GM19397 (cell line): ENCODE measurements at regions not wholly inside any gene's neighbourhood (a gene's known extent, or its start where the extent isn't known, plus 50 kb on each side); places are given as distances from the start of the nearest gene placed in this dataset.

ENCODE experiments used
- ATAC-seq: cut with Tn5 transposase; IDR thresholded peaks from one replicate; pipeline ENCODE4 v1.9.1; 2021; ENCODE audit warnings: mild to moderate bottlenecking, moderate library complexity; ENCODE audit not compliant: unreplicated experiment

DNA sequence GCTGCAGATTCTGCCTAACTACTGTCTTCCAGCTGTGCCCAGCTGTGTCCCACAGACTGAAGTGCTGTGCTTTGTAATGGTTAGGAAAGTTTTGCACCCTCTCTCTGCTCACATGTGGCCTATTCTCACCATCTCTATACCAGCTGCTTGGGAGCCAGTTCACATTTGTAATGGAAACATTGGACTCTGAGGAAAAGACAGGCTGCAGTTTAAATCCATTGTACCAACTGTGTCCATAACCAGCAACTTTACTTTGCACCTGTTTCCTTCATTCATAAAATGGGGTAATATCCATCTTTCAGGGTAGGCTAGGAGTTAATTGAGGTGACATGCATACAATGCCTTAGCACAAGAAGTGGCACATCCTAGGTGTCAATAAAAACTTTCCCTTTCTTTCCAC, 344.0 kb downstream of the TNS1 start:
- no peak for ATAC-seq

DNA sequence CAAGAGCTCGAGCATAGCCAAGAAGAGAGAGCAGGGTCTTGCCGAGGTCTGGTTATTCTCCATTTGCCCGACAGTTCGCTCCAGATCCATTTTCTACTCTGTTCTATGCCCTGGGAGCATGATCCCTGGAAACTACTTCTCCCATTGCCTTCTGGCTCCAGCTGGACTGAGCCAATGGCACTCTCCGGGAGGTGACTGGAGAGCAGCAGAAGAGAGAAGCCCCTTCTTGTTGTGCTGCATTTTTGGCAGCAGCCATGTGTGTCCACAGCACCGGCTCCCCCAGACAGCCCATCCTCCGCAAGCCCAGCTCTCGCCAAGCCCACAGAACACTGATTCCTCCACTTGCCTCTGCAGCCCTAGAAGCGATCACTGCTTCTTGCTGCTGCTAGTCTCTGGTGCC, 345.5 kb downstream of the TNS1 start:
- ATAC-seq: no peak

DNA sequence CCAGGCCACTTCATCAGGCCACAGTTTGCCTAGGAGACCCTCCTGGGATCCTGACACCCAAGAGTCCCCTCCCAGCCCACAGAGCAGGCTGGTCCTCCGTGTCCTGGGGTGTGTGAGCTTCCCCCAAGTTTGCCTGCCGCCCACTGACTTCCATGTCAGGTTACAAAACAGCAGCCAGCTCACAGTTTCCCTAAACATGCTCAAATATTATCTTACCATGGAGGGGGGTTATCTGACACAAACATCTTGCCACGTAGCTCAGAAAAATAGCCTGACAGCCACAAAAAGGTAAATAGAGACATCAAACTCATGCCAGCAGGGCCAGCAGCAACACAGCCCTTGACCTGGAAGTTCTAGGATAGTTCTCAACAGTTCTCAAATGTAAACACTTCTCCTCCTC, 346.5 kb downstream of the TNS1 start:
- ATAC-seq: no peak

DNA sequence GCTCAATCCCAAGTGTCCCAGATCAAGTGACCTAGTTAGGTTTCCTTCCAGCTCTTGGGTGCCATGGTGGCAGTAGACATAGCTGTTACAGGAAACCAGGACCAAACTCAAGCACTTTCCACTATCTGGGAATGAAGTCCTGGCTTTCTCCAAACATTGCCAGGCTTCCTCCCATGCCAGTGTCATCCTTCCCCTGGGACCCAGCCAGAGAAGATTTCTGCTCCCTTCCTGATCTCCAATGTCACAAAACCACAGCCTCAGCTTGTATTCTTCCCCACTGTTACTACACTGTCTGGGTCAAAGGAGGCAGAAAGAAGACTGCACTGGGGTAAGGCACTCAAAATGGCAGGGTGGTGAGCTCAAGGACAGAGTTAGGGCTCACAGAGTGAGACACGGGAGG, 347.1 kb downstream of the TNS1 start:
- ATAC-seq: no peak

DNA sequence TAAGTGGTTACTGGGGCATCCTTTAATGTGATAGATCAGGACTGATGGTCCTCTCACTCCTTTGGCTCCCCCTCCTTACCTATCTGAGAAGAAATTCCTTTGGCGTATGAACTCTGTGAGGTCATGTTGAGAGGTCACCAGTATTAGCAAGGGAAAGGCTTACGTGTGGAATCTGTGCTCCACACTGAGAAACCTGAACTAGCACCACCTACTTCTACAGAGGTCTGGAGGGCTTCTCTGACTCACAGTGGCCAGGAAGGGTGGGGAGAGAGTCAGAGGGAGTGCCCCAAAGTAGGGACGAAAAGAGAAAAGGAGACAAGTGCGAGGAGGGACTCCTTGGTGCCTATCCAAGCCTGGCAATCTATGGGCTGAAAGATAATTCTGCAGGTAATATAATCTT, 348.6 kb downstream of the TNS1 start:
- ATAC-seq: no peak

DNA sequence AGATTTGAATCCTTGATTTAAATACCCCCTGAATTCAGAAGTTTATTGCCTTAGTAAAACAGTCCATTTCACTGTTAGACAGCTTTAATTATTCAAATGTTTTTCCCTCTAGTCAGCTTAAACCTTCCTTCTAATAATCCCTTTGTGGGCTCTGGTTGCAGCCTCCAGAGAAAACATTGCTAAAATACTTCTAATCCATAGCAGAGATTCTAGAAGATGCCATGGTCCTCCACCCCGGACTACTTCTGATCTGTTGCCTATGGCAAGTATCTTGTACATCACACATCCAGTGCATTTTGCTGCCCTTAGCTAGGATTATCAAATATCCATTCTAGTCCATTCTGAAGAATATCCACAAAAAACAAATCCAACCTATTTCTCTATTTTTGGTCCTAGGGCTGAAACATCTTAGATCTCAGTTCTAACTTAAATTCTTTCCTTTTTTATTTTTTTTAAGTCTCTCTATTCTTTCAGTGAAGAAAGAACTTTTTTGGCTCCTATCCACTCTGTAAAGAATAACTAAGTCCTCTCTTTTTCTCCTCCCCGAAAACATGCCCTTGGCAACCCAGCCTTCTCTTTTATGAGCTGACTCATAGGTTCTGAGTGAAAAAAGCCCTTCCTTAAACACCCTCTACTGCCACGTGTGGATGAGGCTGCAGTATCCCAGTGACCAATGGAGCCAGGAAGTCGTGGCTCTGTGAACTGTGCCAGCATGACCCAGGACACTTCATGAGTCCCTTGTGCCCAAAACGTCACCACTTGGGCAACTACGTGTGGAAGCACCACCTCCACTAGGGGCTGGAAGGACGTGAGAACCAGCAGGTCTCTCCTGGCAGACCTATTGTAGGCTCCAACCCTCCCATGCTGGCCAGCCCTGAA, 349.8 kb downstream of the TNS1 start:
- ATAC-seq: no peak

DNA sequence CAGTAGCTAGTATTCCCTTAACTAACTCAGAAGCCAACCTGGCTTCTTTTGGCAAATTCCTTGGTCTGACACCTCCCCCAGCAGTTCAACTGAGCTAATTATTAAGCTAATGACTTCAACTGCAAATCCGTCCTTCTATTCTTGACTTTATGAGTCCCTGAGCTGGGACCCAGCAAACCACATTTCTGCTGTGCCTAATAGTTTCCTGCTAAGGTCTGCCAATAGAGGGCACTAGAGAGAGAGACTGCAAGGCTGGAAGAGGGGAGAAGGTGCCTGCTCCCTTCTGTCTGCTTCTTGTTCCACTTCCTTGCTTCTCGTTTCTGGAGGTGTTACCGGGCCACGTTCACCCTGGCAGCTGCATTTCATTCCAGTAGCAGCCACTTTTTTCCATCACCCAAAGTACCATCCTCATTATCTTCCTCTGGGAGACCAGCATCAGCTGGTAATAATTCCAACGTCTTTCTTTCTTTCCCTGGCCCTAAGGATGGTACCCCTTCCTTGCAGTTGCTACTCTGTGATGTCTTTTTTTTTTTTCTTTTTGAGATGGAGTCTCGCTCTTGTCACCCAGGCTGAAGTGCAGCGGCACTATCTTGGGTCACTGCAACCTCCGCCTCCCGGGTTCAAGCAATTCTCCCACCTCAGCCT, 352.0 kb downstream of the TNS1 start:
- ATAC-seq: no peak

DNA sequence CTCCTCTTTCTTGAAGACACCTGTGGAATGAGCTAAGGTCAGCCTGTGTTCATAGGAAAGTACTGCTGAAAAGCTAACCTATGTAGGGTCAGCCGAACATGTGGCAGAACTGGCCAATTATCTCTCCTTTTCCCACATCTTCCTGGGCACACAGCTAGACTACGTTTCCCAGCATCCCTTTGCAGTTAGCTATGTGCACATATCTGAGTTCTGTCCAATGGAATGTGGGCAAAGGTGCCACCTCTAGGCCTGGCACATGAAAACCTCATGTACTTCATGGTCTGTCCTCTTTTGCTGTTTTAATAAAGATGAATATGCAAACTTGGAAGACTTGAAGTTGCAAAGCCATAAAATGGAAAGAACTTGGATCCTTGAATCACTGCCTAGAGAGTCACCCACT, 352.6 kb downstream of the TNS1 start:
- ATAC-seq: no peak

DNA sequence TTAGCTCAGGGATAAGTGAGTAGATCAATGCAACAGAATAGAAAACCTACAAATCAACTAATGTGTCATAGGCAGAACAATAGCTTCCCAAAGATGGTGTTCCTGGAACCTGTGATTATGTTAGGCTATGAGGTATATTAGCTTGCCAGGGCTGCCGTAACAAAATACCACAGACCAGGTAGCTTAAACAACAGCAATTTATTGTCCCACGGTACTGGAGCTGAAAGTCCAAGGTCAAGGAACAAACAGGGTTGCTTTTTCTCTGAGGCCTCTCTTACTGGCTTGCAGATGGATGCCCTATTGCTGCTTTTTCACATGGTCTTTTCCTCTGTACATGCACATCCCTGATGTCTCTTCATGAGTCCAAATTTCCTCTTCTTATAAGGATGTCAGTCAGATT, 354.9 kb downstream of the TNS1 start:
- no peak for ATAC-seq

DNA sequence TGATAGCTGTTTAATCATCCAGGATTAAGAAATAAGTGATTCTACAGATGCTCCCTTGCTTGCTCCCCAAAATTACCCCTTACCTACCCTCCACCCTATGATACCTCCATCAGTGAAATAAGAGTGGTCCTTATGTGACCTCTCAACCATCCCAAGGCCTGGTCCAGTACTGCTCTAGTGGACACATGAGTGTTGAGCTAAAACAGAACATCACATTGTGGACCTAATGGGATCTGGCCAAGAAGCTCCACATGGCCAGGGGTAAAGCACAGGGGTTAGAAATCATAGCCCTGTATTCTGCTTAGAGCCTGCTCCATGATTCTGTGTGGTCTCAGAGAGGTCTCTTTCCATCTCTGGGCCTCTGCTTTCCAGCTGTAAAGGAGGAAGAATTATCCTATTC, 355.6 kb downstream of the TNS1 start:
- ATAC-seq: no peak

DNA sequence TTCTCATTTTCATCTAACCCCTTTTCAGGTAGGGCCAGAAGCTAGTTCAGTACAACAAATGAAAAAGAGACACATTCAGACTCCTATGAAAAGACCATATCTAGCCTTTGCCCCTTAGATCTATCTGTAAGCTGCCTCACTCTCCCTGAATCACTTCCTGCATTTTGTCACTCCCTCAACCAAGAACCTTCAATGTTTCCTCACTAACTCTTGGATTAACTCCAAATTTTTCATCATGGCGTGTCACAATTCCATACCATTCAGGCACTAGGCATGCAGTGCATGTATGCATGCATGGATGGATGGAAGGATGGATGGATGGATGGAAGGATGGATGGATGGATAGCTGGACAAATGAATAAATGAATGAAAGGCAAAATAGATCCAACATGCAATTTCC, 356.9 kb downstream of the TNS1 start:
- ATAC-seq: no peak

DNA sequence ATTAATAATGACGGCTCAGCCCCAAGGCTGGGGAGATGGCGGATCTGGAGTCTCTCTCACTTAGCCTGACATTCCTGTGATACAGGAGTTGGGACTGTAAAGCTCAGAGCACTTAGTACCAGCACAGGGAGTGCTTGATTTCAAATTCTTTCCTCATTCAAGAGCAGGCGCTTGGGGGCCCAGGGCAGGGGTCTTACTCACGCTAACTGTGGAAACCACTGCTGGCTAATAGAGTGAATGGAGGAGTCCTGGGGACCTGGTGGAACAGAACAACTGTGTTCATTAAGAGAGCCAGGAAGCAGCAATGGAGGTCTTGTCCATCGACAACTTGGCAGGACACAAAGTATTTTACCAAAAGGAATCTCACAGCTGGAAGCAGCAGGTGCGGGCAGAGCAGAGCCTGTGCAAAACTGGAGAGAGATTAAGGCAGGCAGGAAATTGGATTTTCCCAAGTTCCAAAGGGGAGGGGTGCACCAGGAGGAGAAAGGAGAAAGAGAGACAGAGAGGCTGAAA, 358.9 kb downstream of the TNS1 start:
- ATAC-seq: no peak

DNA sequence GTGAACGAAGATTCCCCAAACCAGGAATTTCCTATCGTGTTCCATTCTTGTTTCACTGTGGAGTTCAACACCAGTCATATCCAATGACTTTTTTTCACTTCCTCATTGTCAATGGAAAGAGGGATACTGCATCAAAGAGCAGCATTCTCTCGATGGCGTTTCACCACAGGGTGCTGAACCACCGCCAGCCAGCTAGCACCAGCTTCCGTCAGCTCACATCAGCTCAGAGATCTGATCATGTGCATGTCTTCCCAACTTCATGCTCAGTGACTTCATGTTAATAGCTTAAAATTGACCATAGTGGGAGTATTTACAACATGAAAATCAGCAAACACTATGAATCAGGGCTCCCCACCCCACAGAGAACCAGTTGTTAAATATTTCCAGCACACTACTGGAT, 359.9 kb downstream of the TNS1 start:
- ATAC-seq: no peak

DNA sequence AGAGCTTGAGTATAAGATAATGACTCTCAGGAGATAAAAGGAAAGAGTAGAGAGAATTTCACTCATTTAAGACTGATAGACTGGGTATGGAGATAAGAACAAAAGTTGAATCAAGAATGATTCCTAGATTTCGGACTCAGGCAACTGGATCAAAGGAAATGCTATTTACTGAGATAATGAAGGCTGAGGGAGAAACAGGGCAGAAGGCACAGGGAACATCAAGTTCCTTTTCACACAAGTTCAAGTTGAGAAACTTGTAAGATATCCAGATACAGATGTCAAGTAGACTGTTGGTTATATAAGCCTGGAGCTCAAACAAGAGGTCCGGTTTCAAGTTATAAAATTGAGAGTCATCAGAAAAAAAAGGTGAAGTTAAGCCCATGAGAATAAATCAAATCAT, 360.8 kb downstream of the TNS1 start:
- ATAC-seq: no peak

DNA sequence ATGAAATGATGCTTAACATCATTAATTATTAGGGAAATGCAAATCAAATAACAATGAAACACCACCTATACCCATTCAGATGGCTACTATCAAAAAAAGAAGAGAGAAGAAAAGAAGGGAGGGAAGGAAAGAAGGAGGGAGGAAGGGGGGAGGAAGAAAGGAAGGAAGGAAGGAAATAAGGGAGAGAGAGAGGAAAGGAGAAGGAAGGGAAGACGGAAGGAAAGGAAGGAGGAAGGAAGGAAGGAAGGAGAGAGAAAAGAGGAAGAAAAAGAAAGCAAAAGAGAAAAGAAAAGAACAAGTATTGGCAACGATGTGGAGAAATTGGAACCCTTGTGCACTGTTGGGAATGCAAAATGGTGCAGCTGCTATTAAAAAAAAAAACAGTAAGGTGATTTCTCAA, 363.3 kb downstream of the TNS1 start:
- no peak for ATAC-seq

DNA sequence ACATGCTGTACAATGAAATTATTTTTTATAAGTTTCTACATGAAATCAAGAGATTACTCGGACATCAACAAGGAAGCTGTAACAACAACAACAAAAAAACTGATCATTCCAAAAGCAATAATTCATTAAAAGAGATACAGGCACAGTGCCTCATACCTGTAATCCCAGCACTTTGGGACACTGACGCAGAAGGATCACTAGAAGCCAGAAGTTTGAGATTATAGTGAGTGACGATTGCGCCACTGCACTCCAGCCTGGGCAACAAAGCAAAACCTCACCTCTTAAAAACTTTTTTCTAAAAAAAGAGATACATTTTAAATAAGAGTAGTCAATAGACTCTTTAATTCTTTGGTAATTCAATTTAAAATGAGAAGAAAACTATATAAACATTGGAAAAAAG, 364.3 kb downstream of the TNS1 start:
- no peak for ATAC-seq

DNA sequence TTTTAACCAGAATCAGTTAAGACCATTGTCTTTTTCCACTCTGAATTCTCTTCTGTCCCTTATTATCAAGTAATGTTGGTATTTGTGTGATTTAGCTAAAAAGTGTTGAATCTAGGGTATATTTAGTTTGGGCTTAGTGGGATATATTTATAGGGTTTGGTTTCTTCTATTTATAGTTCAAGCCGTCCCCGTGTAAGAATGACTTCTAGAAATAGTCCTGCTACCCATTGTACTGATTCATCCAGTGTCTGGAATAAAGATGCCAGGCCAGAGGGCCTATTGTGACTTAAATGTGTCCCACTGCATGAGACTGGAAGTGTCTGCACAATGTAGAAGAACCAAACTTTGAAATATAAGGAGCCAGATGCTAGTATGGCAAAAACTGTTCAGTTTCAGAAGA, 364.8 kb downstream of the TNS1 start:
- ATAC-seq: no peak

DNA sequence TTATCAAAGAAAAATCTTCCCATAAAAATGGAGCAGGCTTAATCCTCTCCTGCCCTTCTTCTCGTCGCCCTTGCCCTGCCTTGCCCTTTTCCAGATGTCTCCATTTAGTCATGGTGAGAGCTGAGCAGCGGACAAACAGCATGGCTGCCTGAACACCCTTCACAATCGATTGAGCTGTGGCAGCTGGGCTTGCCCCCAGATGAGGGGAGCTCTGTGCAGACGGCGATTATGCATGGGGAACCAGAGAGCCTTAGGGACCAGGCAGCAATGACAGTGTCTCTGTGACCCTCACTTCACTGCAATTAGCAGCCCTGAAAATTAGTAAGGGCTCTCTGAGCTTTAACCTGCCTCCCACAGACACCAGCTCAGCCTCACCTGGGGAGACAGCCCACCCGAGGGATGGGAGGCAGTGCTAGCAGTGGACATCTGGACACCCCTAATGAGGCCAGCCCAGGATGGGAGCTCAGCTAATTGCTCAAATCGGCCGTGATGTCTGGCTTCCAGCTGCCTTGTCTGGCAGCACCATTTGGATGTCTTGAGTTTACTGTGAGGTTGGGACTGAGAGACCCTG, 365.7 kb downstream of the TNS1 start:
- ATAC-seq: no peak

DNA sequence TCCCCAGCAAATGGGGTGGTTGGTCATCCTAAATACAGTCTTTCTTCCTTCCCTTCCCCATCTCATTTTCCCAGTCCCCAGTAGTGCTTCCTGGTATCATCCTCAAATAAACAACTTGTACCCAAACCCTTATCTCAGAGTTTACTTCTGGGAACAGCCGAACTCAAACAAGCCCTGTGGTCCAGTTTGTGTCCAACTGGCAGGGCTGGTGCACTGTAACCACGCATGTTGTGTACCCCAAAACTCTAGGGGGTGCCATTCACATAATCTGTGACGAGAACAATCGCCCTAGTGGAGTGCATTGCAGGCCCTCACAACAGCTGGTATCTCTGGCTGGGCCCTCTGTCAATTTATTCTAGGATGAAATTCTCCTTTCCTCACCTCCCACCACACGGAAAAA, 366.2 kb downstream of the TNS1 start:
- no peak for ATAC-seq

DNA sequence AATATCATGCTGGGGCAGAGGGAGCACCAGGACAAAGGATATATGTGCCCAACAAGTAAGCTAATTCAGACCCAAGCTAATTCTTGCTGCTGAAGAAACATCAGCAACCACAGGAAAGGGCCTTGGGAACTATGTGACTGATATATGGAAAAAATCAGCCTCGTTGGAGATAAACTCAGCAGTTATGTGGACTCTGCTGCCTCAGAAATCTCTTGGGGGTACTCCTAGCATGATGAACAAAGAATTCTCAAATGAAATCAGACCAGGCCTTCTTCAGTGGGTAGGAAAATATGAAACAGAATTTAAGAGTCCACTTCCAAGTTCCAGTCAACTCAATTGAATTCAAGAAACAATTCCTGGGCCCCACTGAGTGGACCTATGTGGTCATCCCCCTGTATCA, 367.9 kb downstream of the TNS1 start:
- no peak for ATAC-seq

DNA sequence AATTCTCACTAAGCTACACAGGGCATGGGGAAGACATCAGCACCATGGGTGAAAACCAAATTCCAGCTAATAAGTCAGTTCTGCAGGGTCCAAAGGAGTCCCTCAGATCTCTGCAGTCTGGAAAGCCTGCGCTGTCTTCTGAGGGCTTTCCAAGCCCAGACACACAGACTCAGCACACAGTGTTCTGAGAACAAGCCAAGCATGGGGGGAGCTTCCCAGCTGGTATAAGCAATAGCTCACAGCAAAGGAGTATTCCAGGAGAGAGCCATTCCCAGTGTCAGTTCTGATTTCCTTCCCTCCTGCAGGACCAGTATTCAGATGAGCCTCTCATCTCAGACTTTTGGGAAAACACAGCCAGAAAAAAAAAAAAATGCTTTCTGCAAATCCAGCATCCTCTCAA, 370.8 kb downstream of the TNS1 start:
- ATAC-seq: no peak

DNA sequence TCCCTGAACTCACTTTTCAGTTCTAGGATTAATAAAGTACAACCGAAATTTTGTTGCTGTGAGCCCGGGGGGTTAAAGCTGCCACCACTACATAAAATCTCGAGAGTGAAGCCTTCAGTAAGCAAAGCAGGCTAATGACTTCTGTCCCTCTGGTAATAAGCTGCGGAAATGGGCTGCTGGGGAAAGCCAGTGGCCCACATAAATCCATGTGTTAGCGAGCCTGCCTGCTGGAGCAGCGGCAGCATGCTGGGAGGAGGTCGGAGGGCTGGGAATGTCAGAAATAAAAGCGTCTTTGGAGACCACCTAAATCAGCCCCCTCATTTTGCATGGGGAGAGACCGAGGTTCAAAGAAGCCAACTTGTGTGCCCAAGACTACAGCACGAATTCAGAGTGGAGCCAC, 371.7 kb downstream of the TNS1 start:
- no peak for ATAC-seq
